ENCODE measurements at regions not wholly inside any gene's neighbourhood (a gene's known extent, or its start where the extent isn't known, plus 50 kb on each side); places are given as distances from the start of the nearest gene placed in this dataset.

- Mint-ChIP-seq H3K4me3 (no peak overlapping the region), H3K27me3 (peaks cover 15% of the 10 kb centered on the region), H3K27ac (no peak overlapping the region), H3K4me1 (ENCODE audit: low read depth) (no peaks in the 10 kb centered on the region), H3K9me3 (no peaks in the 10 kb centered on the region), H3K36me3 (ENCODE audit: low read depth) (no peaks in the 10 kb centered on the region)
- intact Hi-C loops (cut with micrococcal nuclease) = no loop called here
Observed at GRCh38 chr2:176508984-176509740, 239.9 kb downstream of the MTX2 start.

GRCh38 chr2:176514276-176514675 lies 245.0 kb downstream of the MTX2 start:
- intact Hi-C loops (cut with micrococcal nuclease) = no loop called here
- no peaks in the 10 kb centered on the region for H3K9me3 Mint-ChIP-seq
- peaks cover 7% of the 10 kb centered on the region for H3K27me3 Mint-ChIP-seq

GRCh38 chr2:176514805-176515500 lies 245.7 kb downstream of the MTX2 start:
- peaks cover 7% of the 10 kb centered on the region for H3K27me3 Mint-ChIP-seq
- H3K27ac Mint-ChIP-seq = no peak overlapping the region
- intact Hi-C loops (cut with micrococcal nuclease) = no loop called here
- H3K4me1 Mint-ChIP-seq (ENCODE audit: low read depth) = no peaks in the 10 kb centered on the region
- H3K4me3 Mint-ChIP-seq = no peak overlapping the region
- no peaks in the 10 kb centered on the region for H3K36me3 Mint-ChIP-seq (ENCODE audit: low read depth)
- H3K9me3 Mint-ChIP-seq = no peaks in the 10 kb centered on the region

More at GRCh38 chr2:176514276-176514675, 245.0 kb downstream of the MTX2 start:
- Mint-ChIP-seq H3K4me3 (no peak overlapping the region), H3K36me3 (ENCODE audit: low read depth) (no peaks in the 10 kb centered on the region), H3K27ac (no peak overlapping the region), H3K4me1 (ENCODE audit: low read depth) (no peaks in the 10 kb centered on the region)

GRCh38 chr2:176516051-176516602 lies 246.9 kb downstream of the MTX2 start:
- H3K4me1 Mint-ChIP-seq (ENCODE audit: low read depth) = no peaks in the 10 kb centered on the region
- H3K36me3 Mint-ChIP-seq (ENCODE audit: low read depth) = no peaks in the 10 kb centered on the region
- H3K27me3 Mint-ChIP-seq = peaks cover 9% of the 10 kb centered on the region
- no peak overlapping the region for H3K4me3 Mint-ChIP-seq
- H3K9me3 Mint-ChIP-seq = no peaks in the 10 kb centered on the region
- H3K27ac Mint-ChIP-seq = no peak overlapping the region
- intact Hi-C loops (cut with micrococcal nuclease) = no loop called here

GRCh38 chr2:176518823-176519222 lies 249.6 kb downstream of the MTX2 start:
- Mint-ChIP-seq H3K4me3 (no peak overlapping the region), H3K36me3 (ENCODE audit: low read depth) (no peaks in the 10 kb centered on the region), H3K27me3 (peaks cover 10% of the 10 kb centered on the region), H3K4me1 (ENCODE audit: low read depth) (no peaks in the 10 kb centered on the region), H3K9me3 (no peaks in the 10 kb centered on the region), H3K27ac (no peak overlapping the region)
- intact Hi-C loops (cut with micrococcal nuclease) = no loop called here

- Mint-ChIP-seq H3K4me1 (ENCODE audit: low read depth) (no peaks in the 10 kb centered on the region), H3K36me3 (ENCODE audit: low read depth) (no peaks in the 10 kb centered on the region), H3K27ac (no peak overlapping the region), H3K27me3 (peaks cover 19% of the 10 kb centered on the region), H3K4me3 (no peak overlapping the region), H3K9me3 (no peaks in the 10 kb centered on the region)
- intact Hi-C loops (cut with micrococcal nuclease) = no loop called here
Observed at GRCh38 chr2:176521878-176522670, 252.8 kb downstream of the MTX2 start.

GRCh38 chr2:176525086-176525485 lies 255.8 kb downstream of the MTX2 start:
- Mint-ChIP-seq H3K27me3 (peaks cover 21% of the 10 kb centered on the region), H3K4me1 (ENCODE audit: low read depth) (no peaks in the 10 kb centered on the region), H3K27ac (no peak overlapping the region), H3K9me3 (no peaks in the 10 kb centered on the region), H3K4me3 (no peak overlapping the region), H3K36me3 (ENCODE audit: low read depth) (no peaks in the 10 kb centered on the region)
- intact Hi-C loops (cut with micrococcal nuclease) = no loop called here

- intact Hi-C loops (cut with micrococcal nuclease) = no loop called here
- no peak overlapping the region for H3K4me3 Mint-ChIP-seq
- no peaks in the 10 kb centered on the region for H3K9me3 Mint-ChIP-seq
- H3K36me3 Mint-ChIP-seq (ENCODE audit: low read depth) = no peaks in the 10 kb centered on the region
- H3K4me1 Mint-ChIP-seq (ENCODE audit: low read depth) = no peaks in the 10 kb centered on the region
- no peak overlapping the region for H3K27ac Mint-ChIP-seq
- H3K27me3 Mint-ChIP-seq = peaks cover 16% of the 10 kb centered on the region
Observed at GRCh38 chr2:176526995-176527901, 258.0 kb downstream of the MTX2 start.

- Mint-ChIP-seq H3K9me3 (no peaks in the 10 kb centered on the region), H3K27ac (no peak overlapping the region), H3K4me3 (no peak overlapping the region), H3K36me3 (ENCODE audit: low read depth) (no peaks in the 10 kb centered on the region), H3K4me1 (ENCODE audit: low read depth) (no peaks in the 10 kb centered on the region), H3K27me3 (peaks cover 12% of the 10 kb centered on the region)
- intact Hi-C loops (cut with micrococcal nuclease) = no loop called here
Observed at GRCh38 chr2:176531608-176532007, 262.4 kb downstream of the MTX2 start.

- Mint-ChIP-seq H3K4me3 (no peak overlapping the region), H3K36me3 (ENCODE audit: low read depth) (no peaks in the 10 kb centered on the region), H3K27me3 (peaks cover 9% of the 10 kb centered on the region), H3K27ac (no peak overlapping the region), H3K4me1 (ENCODE audit: low read depth) (no peaks in the 10 kb centered on the region), H3K9me3 (no peaks in the 10 kb centered on the region)
- intact Hi-C loops (cut with micrococcal nuclease) = no loop called here
Observed at GRCh38 chr2:176533505-176534193, 264.4 kb downstream of the MTX2 start.

GRCh38 chr2:176534798-176535466 lies 265.7 kb downstream of the MTX2 start:
- no peak overlapping the region for H3K27ac Mint-ChIP-seq
- intact Hi-C loops (cut with micrococcal nuclease) = no loop called here
- no peaks in the 10 kb centered on the region for H3K36me3 Mint-ChIP-seq (ENCODE audit: low read depth)
- no peak overlapping the region for H3K4me3 Mint-ChIP-seq
- no peaks in the 10 kb centered on the region for H3K4me1 Mint-ChIP-seq (ENCODE audit: low read depth)
- no peaks in the 10 kb centered on the region for H3K9me3 Mint-ChIP-seq
- peaks cover 5% of the 10 kb centered on the region for H3K27me3 Mint-ChIP-seq

- no peaks in the 10 kb centered on the region for H3K9me3 Mint-ChIP-seq
- no peak overlapping the region for H3K4me3 Mint-ChIP-seq
- peaks cover 5% of the 10 kb centered on the region for H3K27me3 Mint-ChIP-seq
- H3K36me3 Mint-ChIP-seq (ENCODE audit: low read depth) = no peaks in the 10 kb centered on the region
- intact Hi-C loops (cut with micrococcal nuclease) = no loop called here
- H3K4me1 Mint-ChIP-seq (ENCODE audit: low read depth) = no peaks in the 10 kb centered on the region
- no peak overlapping the region for H3K27ac Mint-ChIP-seq
Observed at GRCh38 chr2:176535467-176536113, 266.3 kb downstream of the MTX2 start.

All from dendritic cell treated with granulocyte-macrophage colony-stimulating factor and Interleukin-4, amounts not matched to agents 40 ng/mL and 50 ng/mL, for 4 days (primary cell).